GM18870 (cell line): ENCODE measurements at regions not wholly inside any gene's neighbourhood (a gene's known extent, or its start where the extent isn't known, plus 50 kb on each side); places are given as distances from the start of the nearest gene placed in this dataset.
"Not testable (repeated sequence)": the region's sequence is repeated elsewhere in the genome, so short reads cannot be mapped to it uniquely, and the experiment has no call there.

Experiments
- ATAC-seq: cut with Tn5 transposase; IDR thresholded peaks from one replicate; pipeline ENCODE4 v1.9.1; 2021; ENCODE audit warnings: moderate library complexity; ENCODE audit not compliant: unreplicated experiment

DNA sequence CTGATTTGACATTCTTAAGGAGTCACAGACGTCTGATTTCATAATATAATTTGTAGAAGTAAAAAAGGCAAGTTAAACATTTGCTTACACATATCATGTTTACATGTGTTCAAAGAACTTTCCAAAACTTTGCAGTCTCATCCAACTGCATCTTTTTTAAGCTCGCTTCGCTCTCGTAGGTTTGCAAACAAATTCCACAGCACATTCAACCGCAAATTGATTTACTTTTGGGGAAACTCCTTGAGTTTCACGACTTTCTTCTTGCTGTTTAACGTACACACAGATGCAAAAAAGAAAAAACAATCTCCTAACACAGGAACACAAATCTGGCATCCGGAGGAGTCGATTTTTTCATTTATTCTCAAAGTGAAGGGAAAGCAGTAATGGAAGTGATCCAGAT is 1149.5 kb downstream of the VRK1 start:
- no peak for ATAC-seq

DNA sequence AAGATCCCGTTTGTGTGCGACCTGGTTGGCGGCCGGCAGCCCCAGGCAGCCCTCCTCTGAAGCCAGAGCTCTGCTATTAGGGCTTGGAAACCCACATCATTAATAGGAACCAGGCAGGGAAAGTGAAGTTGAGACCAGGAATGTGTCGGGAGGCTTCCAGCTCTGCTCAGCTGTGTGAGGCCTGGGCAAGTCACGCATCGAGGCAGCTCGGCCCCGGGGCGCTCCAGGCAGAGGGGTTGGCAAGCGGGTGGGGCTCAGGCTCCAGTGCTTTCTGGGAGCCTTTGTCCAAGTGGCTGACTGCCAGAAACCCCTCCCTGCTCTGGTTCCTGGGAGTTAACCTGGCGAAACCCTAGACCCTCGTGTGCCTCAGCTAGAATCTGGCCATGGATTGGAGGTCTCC is 1151.7 kb downstream of the VRK1 start:
- no peak for ATAC-seq

DNA sequence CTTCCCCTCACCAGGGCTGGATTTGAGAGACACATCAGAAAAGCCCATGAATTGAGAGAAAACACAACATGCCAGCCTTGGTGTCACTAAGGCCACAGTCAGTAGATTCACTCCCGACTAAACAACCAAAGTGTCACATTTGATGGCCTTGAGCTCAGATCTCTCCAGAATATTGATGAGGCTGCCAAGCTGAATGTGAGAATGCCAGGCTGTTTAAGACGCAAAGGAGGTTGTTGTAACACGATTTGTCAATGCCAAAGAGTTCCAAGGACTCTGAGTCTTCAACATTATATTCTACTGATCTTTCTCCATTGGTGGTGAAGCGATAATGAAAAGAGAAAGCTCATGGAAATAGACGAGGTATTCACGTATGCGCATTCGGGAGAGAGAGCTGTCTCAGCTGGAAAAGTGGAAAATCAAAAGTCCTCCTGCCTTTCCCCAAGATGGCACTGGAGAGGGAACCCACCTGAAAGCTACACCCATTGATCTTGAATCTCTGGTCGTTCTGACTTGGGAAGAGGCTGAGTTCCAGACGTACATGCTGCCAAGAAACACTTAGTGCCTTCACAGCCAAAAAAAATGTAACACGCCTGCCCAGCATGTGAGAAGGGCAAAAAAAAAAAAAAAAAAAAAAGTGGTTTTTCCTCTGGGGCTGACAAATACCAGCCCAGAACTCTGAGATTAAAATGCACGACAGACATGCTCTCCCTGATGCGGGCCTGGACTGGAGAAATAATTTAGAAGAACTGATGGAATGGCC is 1159.6 kb downstream of the VRK1 start:
- no peak for ATAC-seq

DNA sequence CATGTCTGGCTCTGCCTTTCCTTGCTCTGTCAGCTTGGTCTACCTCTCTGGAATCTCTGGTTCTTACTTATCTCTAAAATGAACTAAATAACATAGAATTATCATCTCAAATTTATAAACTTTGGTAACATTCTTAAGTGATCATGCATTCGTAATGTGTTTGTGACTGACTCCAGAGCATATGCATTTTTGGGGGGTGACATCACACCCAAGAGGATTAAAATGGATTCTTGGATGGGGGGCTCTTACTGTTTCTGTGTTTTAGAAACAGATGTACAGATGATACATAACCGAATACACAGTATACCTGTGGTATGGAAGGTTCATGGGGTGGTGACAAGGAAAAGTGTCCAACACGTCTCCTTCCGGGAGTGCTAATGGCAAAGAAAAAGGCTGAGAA is 1162.1 kb downstream of the VRK1 start:
- ATAC-seq: no peak

DNA sequence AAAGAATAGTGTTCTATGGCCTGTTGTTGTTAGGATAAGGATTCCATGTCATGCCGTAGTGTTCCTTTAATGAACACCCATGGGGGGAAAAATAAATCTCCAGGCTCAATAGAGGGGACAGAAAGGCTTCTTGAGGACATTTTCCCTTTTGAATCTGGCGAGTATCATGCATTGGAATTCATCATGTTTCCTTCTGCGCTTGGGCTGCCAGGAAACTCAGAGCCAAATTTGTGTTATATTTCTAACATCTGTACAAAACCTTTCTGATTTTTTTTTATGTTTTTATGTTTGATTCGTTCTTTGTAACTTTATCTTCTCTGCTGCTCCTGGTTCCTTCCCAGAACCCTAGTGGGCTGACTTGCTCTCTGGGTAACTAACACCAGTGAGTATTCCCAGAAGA is 1163.3 kb downstream of the VRK1 start:
- no peak for ATAC-seq

DNA sequence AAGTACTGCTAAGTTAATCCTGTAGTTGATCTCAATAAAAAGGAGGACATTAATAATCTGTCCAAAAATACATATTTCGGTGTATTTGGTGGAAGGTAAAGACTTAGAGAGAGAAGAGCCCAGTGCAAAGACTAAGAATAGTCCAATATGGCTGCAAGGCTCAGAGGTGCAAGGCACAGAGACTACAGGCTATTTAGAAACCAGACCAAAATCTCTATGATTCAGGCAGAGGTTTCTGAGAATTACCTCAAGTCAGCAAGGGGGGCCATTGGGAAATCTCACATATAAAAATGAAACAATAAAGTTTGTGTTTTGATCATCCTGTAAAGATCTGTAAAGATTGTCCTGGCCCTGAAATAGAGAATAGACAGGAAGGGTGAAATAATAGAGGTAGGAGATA is 1173.0 kb downstream of the VRK1 start:
- ATAC-seq: no peak

DNA sequence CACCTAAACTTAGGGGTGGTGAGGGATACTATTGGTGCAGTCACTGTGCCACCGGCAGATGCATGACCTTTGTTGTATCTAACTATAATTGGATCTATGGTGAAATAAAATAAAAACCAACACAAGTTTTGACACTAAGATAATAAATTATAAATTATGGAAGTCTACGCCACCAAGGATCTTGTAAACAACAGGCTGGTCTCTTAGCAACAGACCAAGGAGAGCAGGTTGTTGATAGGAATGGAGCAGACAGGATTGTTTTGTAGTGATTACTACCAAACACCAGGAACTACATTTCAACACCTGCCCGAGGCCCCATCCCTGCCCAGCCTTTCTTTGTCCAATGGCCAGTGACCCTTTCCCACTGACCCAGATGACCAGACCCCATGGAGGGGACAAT is 1178.0 kb downstream of the VRK1 start:
- ATAC-seq: no peak

DNA sequence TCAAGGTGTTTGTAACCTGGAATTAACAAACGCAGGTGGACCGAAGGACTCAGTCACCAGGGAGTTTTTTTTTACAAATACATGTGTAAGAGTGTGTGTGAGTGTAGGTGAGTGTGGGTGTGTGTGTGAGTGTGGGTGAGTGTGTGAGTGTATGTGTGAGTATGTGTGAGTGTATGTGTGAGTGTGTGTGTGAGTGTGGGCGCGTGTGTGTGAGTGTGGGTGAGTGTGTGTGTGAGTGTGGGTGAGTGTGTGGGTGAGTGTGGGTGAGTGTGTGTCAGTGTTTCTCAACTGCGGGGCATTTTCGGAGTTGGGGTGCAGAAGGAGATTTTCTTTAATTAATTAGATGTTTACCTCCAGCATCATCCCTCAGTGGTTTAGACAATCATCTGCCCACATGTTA is 1178.8 kb downstream of the VRK1 start:
- no peak for ATAC-seq

DNA sequence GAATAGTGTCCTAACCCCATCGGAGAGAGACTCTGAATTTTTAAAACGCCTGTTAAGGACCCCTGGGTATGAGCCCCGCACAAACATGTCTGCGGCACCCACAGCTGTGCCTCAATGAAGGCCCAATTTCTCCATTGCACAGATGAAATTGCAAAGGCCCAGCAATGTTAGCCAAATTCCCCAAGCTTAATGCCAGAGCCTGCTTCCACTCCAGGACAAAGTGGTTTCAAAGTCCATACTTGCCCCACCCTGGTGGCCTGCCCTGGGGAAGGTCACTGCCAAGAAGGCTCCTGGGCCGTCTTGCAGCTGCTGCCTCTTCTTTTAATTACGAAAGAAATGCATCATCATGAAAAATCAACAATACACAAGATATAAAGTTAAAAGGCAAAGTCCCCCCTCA is 1179.7 kb downstream of the VRK1 start:
- no peak for ATAC-seq

DNA sequence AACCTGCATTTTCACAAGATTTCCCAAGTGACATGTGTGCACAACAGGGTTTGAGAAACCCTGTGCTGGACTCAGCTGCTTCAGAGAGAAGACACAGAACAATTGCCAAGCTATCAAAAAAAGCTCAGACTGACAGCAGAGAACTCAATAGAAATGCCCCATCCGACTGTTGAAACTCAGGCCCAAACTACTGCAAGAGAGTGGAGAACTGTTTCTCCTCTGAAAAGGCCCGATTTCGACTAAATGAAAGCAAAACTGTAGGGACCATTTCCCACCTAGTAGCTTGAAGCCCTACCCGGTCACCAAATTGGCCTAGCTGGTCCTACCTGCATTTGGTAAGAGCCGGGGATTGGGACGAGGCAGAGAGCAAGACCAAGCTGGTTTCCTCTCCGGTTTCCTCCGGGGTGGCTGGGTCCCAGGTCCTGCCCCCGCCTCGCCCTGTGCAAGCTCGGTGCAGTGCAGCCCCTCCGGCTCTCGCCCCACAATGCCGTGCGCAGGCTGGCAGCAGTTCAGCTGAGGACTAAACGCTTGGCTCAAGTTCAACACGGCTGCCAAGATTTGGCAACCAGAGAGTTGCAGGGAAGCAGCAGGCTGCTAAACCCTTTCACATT is 1180.6 kb downstream of the VRK1 start:
- ATAC-seq: no peak

DNA sequence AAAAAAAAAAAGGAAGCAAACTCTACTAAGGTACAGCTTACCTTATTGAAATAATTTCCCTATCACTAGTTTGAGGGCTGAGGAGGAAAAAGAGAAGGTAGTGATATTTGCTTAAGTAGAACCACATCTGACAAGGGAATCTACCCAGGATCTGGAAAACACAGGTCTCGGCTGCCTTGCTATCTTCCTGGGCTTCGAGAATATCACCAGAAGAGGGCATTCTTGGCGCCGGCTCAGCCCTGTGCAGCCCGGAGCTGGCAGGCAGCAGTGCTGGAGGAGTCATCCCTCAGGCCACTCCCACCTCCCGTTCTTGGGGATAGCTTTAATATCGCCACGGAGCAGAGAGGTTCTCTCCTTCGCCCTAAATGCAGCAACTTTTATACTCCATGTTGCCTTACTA is 1181.2 kb downstream of the VRK1 start:
- no peak for ATAC-seq

DNA sequence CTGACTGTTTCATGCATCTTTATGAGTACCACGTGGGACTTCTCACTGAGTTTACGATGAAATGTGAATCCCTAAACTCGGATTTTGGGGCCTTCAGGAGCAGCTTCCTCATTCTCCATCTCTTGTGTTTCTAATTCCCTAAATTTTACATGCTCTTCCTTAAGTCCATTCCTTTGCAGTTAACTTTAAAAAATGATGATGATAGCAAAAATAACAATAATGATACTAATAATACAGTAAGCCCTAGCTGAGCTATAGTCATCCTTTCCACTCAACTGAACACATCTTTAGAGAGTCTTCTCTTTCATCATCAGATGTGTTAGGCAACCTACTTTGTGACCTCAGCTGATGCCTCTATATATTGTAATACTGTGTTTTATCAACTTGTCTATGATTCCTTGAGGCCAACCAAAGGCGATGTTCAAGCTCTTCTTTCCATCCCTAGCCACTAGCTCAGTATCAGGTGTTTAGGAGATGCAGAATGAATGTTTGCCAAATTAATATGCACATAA is 1196.4 kb downstream of the VRK1 start:
- no peak for ATAC-seq

DNA sequence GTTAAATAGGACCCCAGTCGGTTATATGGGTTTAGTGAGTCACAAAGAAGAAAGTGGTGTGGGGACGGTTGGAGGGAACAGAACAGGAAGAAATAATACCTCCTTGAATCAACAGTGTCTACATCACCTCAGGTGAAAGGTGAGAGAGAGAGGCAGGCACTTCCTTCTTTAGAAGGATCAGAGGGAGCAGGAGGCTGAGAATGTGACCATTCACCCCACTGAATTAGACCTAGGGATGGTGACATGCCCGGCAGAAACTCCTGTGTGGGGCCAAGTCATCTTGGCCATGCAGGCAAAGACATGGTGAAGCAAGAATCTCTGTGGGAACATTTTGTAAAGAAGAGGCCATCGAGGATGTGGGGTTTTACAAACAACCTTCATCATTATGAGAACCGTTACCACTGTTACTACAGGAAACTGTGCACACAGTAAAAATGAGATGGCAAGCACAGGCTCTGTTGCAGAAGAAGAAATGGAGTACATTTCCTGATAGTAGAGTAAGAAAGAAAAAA is 1196.9 kb downstream of the VRK1 start:
- no peak for ATAC-seq

DNA sequence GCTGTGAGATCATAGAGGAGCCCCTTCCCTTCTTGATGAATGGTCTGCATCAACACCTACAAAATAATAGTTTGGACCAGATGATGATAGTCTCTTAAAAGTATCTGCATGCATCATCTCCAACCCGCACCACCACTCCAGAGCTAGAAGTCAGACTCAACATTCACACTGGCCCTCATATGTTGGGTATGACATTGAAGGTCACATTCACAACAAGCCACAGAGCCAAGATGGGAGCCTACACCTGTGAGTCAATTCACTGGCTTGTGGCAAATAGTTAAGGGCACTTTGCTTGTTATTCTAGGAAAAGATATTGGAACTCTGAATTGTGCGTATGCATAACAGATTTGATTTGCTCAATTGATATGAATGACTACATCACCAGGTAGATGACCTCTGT is 1197.9 kb downstream of the VRK1 start:
- no peak for ATAC-seq

DNA sequence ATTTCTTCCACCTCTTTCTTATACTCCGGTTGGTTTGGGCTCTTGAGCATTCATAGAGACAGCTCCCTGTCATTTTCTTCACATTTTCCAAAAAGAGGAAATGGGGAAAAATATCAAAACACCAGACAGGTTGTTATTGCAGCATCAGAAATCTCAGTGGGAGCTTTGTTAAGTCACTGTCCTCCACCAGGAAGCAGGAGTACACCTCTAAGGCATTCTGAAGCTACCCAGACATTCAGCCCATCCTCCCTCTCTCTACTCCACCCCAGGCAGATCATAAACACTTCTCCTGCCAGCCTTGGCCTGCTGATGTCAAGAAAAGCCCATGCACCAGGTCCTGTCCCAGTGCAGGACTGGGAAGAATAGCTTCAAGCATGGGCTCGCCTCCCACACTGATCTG is 1198.3 kb downstream of the VRK1 start:
- no peak for ATAC-seq

DNA sequence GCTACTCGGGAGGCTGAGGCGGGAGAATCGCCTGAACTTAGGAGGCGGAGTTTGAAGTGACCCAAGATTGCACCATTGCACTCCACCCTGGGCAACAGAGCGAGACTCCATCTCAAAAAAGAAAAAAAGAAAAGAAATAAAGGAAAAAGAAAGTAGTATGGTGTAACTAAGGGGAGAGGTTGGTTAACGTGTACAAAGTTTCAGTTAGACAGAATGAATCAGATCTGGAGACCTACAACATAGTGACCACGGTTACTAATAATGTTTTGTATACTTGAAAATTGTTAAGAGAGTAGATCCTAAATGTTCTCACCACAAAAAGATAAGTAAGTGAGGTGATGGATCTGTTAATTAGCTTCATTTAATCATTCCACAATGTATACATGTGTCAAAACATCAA is 1208.8 kb downstream of the VRK1 start:
- no peak for ATAC-seq

DNA sequence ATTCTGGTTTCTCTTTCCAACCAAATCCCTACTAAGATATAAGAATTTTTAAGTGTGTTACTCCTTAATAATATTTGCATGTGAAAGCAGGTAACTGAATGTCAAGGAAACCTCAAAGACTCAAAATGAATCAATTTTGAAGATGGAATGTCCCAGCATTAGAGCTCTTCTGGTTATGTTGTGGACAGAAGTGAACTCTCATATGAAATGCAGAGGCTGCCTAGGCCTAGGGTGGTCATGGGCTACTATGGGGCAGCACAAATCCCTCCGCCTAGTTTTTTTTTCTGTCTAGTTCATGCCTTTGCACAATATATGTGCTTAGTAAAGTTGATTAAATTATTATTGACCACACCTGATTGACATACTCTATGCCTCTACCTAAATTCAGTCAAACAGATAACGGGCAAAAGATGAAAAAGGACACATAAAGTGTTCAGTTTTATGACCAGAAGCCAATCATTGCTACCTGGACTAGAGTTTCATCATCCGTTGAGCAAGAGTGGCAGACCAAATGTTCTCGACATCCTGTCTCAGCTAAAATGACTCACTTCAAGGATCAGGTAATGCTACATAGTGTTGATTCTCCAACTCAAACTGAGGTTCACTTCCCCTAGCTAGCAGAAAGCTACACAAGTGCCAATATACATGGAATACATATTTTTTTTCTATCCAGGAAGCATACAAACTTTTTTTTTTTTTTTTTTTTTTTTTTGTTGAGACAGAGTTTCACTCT is 1211.4 kb downstream of the VRK1 start:
- ATAC-seq: no peak

DNA sequence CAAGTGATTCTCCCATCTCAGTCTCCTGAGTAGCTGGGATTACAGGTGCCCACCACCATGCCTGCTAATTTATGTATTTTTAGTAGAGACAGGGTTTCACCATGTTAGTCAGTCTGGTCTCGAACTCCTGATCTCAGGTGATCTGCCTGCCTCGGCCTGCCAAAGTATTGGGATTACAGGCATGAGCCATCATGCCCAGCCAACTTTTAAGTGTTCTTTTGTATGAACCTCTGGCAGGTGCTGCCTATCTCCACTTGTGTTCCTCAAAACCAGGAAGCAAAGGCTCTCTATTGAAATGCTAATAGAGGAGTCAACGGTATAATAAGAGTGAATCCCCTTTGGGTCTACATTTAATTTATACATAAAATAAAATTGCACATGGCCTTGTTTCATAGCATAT is 1212.0 kb downstream of the VRK1 start:
- ATAC-seq: not testable (repeated sequence)

DNA sequence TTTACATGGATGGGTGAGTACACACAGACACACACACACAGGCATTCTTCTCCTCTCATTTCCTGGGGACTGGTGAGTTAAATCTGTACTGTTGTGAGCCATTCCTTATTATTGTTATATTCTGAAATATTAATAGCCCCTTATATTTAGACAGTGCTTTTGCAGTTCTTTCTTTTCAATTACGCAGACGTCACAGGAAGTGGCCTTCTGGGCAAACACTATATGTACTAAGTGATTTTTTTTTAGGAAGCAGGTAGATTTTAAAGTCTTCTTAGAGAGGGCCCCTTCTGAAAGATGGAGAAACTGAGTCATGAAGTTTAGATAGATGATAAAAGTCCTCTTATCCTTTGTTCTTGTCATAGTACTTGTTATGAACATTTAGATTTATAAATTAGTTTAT is 1213.6 kb downstream of the VRK1 start:
- ATAC-seq: no peak

DNA sequence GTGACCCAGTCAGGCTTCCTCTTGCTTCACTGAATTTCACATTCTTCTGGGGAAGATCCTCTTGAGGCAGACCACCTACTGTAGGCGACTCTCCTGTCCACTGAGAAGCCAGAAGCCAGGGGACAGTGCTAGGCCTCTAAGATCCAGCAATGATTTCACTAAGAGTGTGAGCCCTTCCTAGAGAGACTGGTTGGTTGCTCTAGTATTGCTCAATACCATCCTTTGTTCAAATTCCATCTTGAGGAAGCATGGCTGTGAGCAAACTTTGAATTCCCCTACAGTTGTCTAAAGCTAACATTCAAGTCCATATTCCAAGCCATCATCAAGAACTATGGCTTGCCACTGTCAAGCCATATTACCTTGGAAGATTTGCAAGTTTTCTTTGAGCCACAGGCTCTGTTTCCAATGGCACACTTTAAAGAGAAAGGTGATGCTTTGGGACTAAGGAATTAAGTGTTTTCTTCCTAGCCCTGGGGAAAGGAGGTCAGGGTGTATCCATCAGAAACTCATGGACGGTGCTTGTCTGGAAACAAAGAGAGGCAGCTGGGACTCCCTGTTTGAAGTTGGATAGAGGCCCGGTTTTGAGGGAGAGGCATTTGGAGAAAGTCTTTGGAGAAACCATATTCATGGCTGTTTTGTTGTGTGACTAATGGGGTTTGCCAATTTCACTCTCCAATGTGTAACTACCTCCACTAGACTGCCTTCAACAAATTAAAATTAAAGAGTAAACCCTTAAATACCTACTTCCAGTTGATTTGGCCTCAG is 1217.9 kb downstream of the VRK1 start:
- no peak for ATAC-seq

DNA sequence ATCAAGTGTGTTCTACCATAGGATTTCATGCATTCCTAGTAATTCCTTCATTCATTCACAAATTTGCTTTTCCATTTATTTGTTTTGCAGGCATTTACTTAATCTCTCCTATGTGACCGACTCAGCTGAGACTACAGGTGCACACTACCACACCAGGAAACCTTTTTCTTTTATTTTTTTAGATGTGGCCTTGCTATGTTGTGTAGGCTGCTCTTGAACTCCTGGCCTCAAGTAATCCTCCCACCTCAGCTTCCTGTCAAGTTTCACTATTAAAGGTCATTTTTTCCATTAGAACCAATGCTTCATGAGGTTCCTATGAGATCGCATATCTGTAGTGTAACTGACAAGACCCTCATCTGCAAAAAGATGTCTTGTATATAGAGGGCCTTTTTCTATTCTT is 1218.7 kb downstream of the VRK1 start:
- no peak for ATAC-seq
